CD4-positive, alpha-beta T cell (primary cell): ENCODE measurements at regions not wholly inside any gene's neighbourhood (a gene's known extent, or its start where the extent isn't known, plus 50 kb on each side); places are given as distances from the start of the nearest gene placed in this dataset.

Source experiments
- ATAC-seq: fragments of 200-7000 bp; cut with Tn5 transposase; one replicate; pipeline ENCODE4 v1.10.0; 2022; ENCODE audit warnings: mild to moderate bottlenecking; ENCODE audit not compliant: poor library complexity
- CTCF ChIA-PET: fragments of 350-600 bp; sonication (Branson Sonifier 250); formaldehyde crosslinking; loops from one replicate; lab custom pipeline; 2021; ENCODE audit warnings: antibody characterized with exemption, inconsistent platforms; lab: Charles Lee
- POLR2A ChIA-PET: fragments of 350-600 bp; sonication (Branson Sonifier 250); formaldehyde crosslinking; loops from one replicate; lab custom pipeline; 2021; ENCODE audit warnings: antibody characterized with exemption, inconsistent platforms; lab: Charles Lee
- DNase-seq, 14 experiments: peaks; one replicate each; pipeline ENCODE4 v3.0.0-alpha.2; 2013 to 2020; ENCODE audit warnings: mixed read lengths in 2 of 14
- H3K27ac ChIP-seq, 2 donors: one replicate each; pipeline versions ENCODE4 v1.5.1 to v1.7.0; 2013; ENCODE audit warnings: low read length in 2 of 2, low read depth in 1 of 2, mild to moderate bottlenecking in 1 of 2
- H3K27me3 ChIP-seq, 2 experiments: 1 replicate in 1 of 2; 2 replicates in 1 of 2; pipeline versions ENCODE4 v1.6.1 to v1.7.0; 2013; ENCODE audit warnings: low read length in 2 of 2, control low read depth in 1 of 2, mild to moderate bottlenecking in 1 of 2, moderate library complexity in 1 of 2; ENCODE audit not compliant: insufficient read depth in 2 of 2, control insufficient read depth in 1 of 2
- H3K36me3 ChIP-seq: one replicate; pipeline ENCODE4 v1.6.1; 2013; ENCODE audit warnings: low read length, control low read depth; ENCODE audit not compliant: insufficient read depth
- H3K4me1 ChIP-seq: one replicate; pipeline ENCODE4 v1.6.1; 2013; ENCODE audit warnings: low read length, control low read depth; ENCODE audit not compliant: insufficient read depth
- H3K4me3 ChIP-seq: one replicate; pipeline ENCODE4 v1.5.1; 2013; ENCODE audit warnings: mild to moderate bottlenecking, low read length, moderate library complexity
- H3K9me3 ChIP-seq, 2 experiments: 1 replicate in 1 of 2; 2 replicates in 1 of 2; pipeline versions ENCODE4 v1.6.1 to v1.7.0; 2013; ENCODE audit warnings: low read length in 2 of 2, mild to moderate bottlenecking in 2 of 2, control low read depth in 1 of 2, moderate library complexity in 1 of 2; ENCODE audit not compliant: control insufficient read depth in 1 of 2, insufficient read depth in 1 of 2
- H3K27ac Mint-ChIP-seq: one replicate; pipeline ENCODE4 v1.8.0; 2020; ENCODE audit warnings: mixed read lengths
- H3K27me3 Mint-ChIP-seq: one replicate; pipeline ENCODE4 v1.8.0; 2021; ENCODE audit warnings: mixed read lengths
- H3K36me3 Mint-ChIP-seq: one replicate; pipeline ENCODE4 v1.8.0; 2021; ENCODE audit warnings: low read depth, mixed read lengths
- H3K4me1 Mint-ChIP-seq: one replicate; pipeline ENCODE4 v1.8.0; 2021; ENCODE audit warnings: low read depth, mixed read lengths
- H3K4me3 Mint-ChIP-seq: one replicate; pipeline ENCODE4 v1.8.0; 2020; ENCODE audit warnings: mild to moderate bottlenecking, mixed read lengths
- H3K9me3 Mint-ChIP-seq: one replicate; pipeline ENCODE4 v1.8.0; 2020; ENCODE audit warnings: mixed read lengths
- intact Hi-C, 2 experiments: fragments of 100-400 bp; cut with DNase I in 1 of 2; cut with micrococcal nuclease in 1 of 2; formaldehyde crosslinking; loops; one replicate each; pipeline versions ENCODE4 v1.15.1 to v1.9.0; 2023 to 2025; cut with DNase I, micrococcal nuclease
- TF ChIP-seq, protein P1 (sequence below): fragments of 200-600 bp; IDR thresholded peaks from one replicate; pipeline ENCODE4 v1.8.0; 2022; ENCODE audit warnings: antibody characterized with exemption, mild to moderate bottlenecking

- H3K27me3 ChIP-seq = no peaks in the 10 kb centered on the region
- Mint-ChIP-seq H3K27ac (no peak overlapping the region), H3K9me3 (no peaks in the 10 kb centered on the region), H3K27me3 (no peaks in the 10 kb centered on the region), H3K4me3 (no peak overlapping the region), H3K4me1 (no peaks in the 10 kb centered on the region), H3K36me3 (no peaks in the 10 kb centered on the region)
- H3K36me3 ChIP-seq = no peaks in the 10 kb centered on the region
- no peaks in the 10 kb centered on the region for H3K4me1 ChIP-seq
- no peak overlapping the region for H3K27ac ChIP-seq
- TF ChIP-seq, protein P1, sequence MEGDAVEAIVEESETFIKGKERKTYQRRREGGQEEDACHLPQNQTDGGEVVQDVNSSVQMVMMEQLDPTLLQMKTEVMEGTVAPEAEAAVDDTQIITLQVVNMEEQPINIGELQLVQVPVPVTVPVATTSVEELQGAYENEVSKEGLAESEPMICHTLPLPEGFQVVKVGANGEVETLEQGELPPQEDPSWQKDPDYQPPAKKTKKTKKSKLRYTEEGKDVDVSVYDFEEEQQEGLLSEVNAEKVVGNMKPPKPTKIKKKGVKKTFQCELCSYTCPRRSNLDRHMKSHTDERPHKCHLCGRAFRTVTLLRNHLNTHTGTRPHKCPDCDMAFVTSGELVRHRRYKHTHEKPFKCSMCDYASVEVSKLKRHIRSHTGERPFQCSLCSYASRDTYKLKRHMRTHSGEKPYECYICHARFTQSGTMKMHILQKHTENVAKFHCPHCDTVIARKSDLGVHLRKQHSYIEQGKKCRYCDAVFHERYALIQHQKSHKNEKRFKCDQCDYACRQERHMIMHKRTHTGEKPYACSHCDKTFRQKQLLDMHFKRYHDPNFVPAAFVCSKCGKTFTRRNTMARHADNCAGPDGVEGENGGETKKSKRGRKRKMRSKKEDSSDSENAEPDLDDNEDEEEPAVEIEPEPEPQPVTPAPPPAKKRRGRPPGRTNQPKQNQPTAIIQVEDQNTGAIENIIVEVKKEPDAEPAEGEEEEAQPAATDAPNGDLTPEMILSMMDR = no peak
- DNase-seq (peak in 4 of 14 experiments; percentile 7 to 46 (median 12)), ATAC-seq (peak; percentile 55)
- CTCF ChIA-PET = no interaction called here
- H3K4me3 ChIP-seq = no peak overlapping the region
- peaks cover 0 to 6% of the 10 kb centered on the region in 2 experiments for H3K9me3 ChIP-seq
- intact Hi-C loops = no loop called here
- POLR2A ChIA-PET = no interaction called here
These were observed 156.4 kb downstream of the DSEL start for GRCh38 chr18:67359873-67360838.

- POLR2A ChIA-PET = no interaction called here
- CTCF ChIA-PET = no interaction called here
These were observed 157.6 kb downstream of the DSEL start for GRCh38 chr18:67358947-67359346.

GRCh38 chr18:67354692-67355091 is 161.8 kb downstream of the DSEL start:
- TF ChIP-seq, protein P1 = no peak
- no peak for DNase-seq
- Mint-ChIP-seq H3K4me1 (no peaks in the 10 kb centered on the region), H3K27me3 (no peaks in the 10 kb centered on the region), H3K9me3 (no peaks in the 10 kb centered on the region), H3K27ac (no peak overlapping the region), H3K4me3 (no peak overlapping the region), H3K36me3 (no peaks in the 10 kb centered on the region)
- H3K4me3 ChIP-seq = no peak overlapping the region
- ChIA-PET CTCF (no interaction called here), POLR2A (no interaction called here)
- no peaks in the 10 kb centered on the region for H3K4me1 ChIP-seq
- H3K36me3 ChIP-seq = no peaks in the 10 kb centered on the region
- peaks cover 0 to 6% of the 10 kb centered on the region in 2 experiments for H3K9me3 ChIP-seq
- H3K27ac ChIP-seq = no peak overlapping the region
- ATAC-seq = no peak
- intact Hi-C loops = no loop called here
- H3K27me3 ChIP-seq = no peaks in the 10 kb centered on the region

More at GRCh38 chr18:67358947-67359346, 157.6 kb downstream of the DSEL start:
- H3K9me3 Mint-ChIP-seq = no peaks in the 10 kb centered on the region
- TF ChIP-seq, protein P1 = no peak
- ATAC-seq = no peak
- H3K36me3 Mint-ChIP-seq = no peaks in the 10 kb centered on the region
- H3K4me3 Mint-ChIP-seq = no peak overlapping the region
- intact Hi-C loops = no loop called here
- Histone ChIP-seq H3K27me3 (no peaks in the 10 kb centered on the region), H3K9me3 (peaks cover 0 to 6% of the 10 kb centered on the region in 2 experiments), H3K4me3 (no peak overlapping the region), H3K36me3 (no peaks in the 10 kb centered on the region), H3K4me1 (no peaks in the 10 kb centered on the region), H3K27ac (no peak overlapping the region)
- H3K27me3 Mint-ChIP-seq = no peaks in the 10 kb centered on the region
- no peaks in the 10 kb centered on the region for H3K4me1 Mint-ChIP-seq
- no peak overlapping the region for H3K27ac Mint-ChIP-seq
- DNase-seq = no peak
